ENCODE measurements at regions not wholly inside any gene's neighbourhood (a gene's known extent, or its start where the extent isn't known, plus 50 kb on each side); places are given as distances from the start of the nearest gene placed in this dataset.
"Not testable (repeated sequence)": the region's sequence is repeated elsewhere in the genome, so short reads cannot be mapped to it uniquely, and the experiment has no call there.

DNA sequence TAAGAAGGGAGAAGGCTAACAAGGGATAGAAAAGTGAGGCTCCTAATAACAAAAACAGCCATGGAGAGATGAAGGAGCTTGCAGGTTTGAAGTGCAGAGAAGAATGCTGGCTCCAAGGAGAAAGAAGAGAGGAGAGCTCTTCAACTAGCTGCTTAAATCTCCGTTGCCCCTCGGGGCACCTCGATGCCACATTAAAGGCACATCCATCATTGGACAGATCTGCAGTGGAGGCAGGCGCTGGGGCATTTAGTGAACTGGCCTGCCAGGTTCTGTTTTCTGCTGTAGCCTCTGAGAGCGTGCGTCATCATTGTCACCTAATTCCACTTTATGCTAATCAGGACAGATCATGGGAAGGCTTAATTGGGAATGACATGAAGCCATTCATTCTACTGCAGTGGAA, 1426.2 kb upstream of the WWC1 start:
- no peak for DNase-seq (ENCODE audit: low read depth)

GRCh38 chr5:166880456-166880855, 1411.0 kb upstream of the WWC1 start:
- no peak for DNase-seq (ENCODE audit: low read depth)

GRCh38 chr5:166881802-166882201, 1409.6 kb upstream of the WWC1 start:
- no peak for DNase-seq (ENCODE audit: low read depth)

DNA sequence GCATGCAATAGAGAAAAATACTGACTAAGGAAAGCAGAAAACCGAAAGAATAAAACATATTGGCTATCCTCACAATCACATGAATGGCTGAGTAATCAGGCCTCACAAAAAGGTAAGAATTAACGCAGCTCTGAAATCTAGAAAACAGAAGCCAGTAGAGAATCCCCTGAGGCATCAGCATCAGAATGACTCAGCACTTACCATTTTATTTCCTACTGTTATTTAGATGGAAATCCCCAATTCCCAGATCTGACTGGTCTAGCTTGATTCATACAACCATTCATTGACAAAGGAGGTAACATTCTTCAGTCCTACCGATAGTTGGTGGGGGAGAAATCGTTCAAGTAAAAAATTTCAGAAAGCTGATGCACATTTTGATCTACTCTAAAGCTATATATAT, 1408.4 kb upstream of the WWC1 start:
- DNase-seq (ENCODE audit: low read depth) = no peak

GRCh38 chr5:166898166-166898565, 1393.3 kb upstream of the WWC1 start:
- no peak for DNase-seq (ENCODE audit: low read depth)

DNA sequence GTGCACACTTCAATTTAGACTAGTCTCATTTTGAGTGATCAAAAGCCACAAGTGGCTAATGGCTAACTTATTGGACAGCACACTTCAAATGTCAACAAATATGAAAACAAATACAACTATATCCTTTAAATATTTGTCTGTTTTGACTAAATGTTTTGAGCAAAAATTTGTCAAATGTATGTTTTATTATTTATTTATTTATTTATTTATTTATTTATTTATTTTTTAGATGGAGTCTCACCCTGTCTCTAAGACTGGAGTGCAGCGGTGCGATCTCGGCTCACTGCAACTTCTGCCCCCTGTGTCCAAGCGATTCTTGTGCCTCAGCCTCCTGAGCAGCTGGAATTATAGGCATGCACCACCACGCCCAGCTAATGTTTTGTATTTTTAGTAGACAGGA, 1392.1 kb upstream of the WWC1 start:
- no peak for DNase-seq (ENCODE audit: low read depth)

- DNase-seq (ENCODE audit: low read depth) = no peak
Measured at GRCh38 chr5:166904571-166904970, 1386.9 kb upstream of the WWC1 start.

- no peak for DNase-seq (ENCODE audit: low read depth)
Measured at GRCh38 chr5:166906991-166907713, 1384.3 kb upstream of the WWC1 start.

DNA sequence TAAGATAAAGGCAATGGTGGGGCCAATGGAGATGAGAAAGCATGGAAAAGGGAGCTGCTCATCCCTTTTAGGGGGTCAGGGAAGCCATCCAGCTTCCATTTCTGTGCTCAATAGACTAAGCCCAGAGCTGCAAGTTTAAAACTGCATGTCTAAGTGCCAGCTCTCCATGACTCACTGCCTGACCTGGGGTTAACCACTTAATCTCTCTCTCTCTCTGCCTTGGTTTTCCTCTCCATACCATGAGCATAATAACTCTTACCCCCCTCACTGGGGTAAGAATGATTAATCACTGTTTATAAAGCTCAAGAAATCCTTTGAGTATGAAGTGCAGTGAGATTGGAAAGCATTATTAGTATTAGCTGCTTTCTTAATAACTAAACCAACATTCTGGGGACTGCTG, 1382.4 kb upstream of the WWC1 start:
- no peak for DNase-seq (ENCODE audit: low read depth)

DNA sequence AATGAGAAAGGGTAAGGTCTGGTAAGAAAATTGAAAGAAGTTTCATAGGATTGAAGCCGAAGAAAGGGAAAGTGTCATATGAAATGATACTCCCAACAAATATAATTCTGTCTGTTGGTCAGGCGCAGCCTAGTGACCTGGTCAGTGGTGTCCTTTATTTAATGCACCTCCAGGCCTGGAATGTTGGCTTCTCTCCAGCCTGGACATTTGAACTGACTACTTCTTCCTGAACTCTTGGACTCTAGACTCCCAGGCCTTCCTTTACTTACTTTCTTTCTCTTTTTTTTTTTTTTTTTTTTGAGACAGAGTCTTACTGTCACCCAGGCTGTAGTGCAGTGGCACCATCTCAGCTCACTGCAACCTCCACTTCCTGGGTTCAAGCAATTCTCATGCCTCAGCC, 1381.5 kb upstream of the WWC1 start:
- no peak for DNase-seq (ENCODE audit: low read depth)

DNA sequence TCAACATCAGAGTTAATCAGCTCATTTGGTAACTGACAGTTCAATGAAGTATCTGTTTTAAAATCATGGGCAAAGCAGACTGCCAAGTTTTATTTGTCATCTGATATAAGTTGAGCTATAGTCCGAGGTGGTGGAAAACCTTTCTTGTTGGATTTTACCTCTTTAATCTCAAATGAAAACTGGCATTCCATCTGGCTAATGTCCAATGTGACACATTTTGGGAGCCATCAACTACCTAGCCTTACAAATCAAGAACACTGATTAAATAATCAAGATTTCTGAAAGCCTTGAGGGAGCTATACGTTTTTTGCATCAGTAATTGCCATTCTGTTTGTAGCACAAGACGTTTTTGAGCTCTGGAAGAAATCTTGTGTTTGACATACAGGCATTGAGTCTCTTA, 1380.5 kb upstream of the WWC1 start:
- no peak for DNase-seq (ENCODE audit: low read depth)

GRCh38 chr5:166916021-166916420, 1375.4 kb upstream of the WWC1 start:
- DNase-seq (ENCODE audit: low read depth) = no peak

DNA sequence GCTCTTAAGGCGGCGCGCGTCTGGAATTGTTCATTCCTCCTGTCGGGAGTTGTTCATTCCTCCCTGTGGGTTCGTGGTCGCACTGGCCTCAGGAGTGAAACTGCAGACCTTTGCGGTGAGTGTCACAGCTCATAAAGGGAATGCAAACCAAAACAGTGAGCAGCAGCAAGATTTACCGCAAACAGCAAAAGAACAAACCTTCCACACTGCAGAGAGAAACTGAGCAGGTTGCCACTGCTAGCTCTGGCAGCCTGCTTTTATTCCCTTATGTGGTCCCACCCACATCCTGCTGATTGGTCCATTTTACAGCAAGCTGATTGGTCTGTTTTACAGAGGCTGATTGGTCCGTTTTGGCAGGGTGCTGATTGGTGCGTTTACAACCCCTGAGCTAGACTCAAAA, 1365.3 kb upstream of the WWC1 start:
- no peak for DNase-seq (ENCODE audit: low read depth)

DNA sequence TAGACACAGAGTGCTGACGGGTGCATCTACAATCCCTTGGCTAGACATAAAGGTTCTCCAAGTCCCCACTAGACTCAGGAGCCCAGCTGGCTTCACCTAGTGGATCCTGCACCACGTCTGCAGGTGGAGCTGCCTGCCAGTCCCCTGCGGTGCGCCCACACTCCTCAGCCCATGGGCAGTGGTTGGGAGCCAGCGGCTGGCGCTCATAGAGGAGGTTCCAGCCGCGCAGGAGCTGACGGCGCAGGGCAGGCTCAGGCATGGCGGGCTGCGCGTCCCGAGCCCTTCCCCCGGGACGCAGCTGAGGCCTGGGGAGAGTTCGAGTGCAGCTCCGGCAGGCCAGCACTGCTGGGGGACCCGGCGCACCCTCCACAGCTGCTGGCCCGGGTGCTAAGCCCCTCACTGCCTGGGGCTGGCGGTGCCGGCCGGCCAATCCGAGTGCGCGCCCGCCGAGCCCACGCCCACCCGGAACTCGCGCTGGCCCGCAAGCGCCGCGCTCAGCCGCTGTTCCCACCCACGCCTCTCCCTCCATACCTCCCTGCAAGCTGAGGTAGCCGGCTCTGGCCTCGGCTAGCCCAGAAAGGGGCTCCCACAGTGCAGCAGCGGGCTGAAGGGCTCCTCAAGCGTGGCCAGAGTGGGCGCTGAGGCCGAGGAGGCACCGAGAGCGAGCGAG, 1364.5 kb upstream of the WWC1 start:
- not testable (repeated sequence) for DNase-seq (ENCODE audit: low read depth)

DNA sequence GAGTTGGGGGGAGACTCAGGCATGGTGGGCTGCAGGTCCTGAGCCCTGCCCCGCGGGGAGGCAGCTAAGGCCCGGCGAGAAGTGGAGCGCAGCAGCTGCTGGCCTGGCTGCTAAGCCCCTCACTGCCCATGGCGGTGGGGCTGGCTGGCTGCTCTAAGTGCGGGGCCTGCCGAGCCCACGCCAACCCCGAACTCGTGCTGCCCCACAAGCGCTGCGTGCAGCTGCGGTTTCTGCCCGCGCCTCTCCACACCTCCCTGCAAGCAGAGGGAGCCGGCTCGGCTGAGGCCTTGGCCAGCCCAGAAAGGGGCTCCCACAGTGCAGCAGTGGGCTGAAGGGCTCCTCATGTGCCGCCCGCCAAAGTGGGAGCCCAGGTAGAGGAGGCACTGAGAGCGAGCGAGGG, 1355.1 kb upstream of the WWC1 start:
- no peak for DNase-seq (ENCODE audit: low read depth)

DNA sequence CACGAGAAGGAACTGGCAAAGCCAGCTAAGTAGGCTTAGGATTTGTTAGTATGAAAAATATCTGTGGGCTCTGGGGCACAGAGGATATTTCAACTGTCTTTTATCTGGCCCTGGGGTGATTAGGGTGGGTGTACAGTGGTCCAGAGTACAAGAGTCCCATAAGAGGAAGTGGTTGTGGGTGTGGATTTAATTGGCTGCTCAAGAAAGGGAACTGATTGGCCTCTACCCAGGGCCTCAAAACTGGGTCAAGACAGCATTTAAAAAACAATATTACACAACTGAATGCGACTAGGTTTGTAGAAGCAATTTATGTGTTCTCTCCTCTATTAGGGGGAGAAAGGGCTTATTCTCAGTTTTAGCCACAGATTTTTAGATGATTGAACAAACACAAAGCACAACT, 1353.4 kb upstream of the WWC1 start:
- DNase-seq (ENCODE audit: low read depth) = no peak

GRCh38 chr5:166942948-166943347, 1348.5 kb upstream of the WWC1 start:
- DNase-seq (ENCODE audit: low read depth) = no peak

DNA sequence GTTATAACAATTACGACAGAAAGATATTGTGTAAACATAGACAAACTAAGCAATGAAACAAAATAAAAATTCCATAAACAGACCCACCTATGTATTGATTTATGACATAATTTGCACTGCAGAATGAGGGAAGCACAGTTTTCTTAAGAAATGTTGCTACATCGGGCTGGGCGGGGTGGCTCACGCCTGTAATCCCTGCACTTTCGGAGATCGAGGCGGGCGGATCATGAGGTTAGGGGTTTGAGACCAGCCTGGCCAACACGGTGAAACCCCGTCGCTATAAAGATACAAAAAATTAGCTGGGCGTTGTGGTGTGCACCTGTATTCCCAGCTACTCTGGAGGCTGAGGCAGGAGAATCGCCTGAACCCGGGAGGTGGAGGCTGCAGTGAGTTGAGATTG, 1344.4 kb upstream of the WWC1 start:
- DNase-seq (ENCODE audit: low read depth) = no peak

DNA sequence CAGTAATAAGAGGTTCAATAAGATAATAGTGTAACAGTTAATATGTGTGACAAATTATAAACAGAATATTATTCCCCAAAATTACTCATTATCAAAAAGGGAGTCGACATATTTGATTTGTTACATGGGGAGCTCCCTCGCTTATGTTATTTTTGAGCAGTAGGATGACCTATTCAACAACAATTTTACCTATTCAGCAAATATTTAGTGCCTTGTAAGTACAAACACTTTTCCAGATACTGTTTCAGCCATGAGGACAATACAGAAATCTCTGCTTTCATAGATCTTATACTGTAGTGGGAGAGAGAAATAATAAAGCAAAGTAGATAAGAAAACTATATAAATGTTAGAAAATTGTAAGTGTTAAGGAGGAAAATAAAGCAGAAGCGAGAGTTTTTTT, 1342.8 kb upstream of the WWC1 start:
- DNase-seq (ENCODE audit: low read depth) = no peak

GRCh38 chr5:166952048-166952447, 1339.4 kb upstream of the WWC1 start:
- no peak for DNase-seq (ENCODE audit: low read depth)

DNA sequence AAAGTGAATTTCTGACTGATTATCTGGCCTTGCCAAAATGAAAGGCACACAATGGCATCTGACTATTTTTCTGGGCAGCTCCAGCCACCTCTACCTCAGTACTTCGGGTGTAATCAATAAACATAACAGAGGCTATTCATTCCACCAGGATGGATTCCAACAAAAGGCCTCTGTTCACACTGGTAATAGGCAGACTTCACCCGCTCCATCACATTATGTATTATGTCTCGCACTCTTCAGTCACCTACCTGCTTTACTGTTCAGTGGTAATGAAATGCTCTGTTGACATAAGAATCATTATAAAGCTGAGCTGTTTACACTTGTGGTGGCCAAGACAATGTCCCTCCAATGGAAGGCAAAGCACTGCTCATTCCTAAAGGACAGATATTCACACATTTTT, 1333.7 kb upstream of the WWC1 start:
- DNase-seq (ENCODE audit: low read depth) = no peak

DNA sequence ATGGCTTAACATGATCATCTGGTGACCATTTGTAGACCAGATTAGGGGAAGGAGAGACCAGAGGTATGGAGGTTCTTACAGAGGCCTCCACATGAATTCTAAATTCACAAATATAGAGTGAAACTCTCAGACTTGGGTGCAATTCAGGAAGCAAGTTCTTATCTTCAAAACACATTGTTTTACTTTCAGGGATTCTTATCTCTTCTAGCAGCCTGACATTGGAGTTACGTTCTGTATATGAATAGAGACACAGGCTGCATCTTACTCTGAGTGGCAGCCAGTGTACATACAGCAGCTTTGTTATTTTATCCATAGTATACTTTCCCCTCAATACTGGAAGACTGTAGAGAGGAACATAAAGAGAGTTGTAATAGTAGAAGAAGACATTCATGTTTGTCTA, 1331.7 kb upstream of the WWC1 start:
- DNase-seq (ENCODE audit: low read depth) = no peak

GRCh38 chr5:166961028-166961427, 1330.4 kb upstream of the WWC1 start:
- DNase-seq (ENCODE audit: low read depth) = no peak

GRCh38 chr5:166961913-166962312, 1329.5 kb upstream of the WWC1 start:
- no peak for DNase-seq (ENCODE audit: low read depth)
